DMS 273 (cell line): ENCODE measurements at regions not wholly inside any gene's neighbourhood (a gene's known extent, or its start where the extent isn't known, plus 50 kb on each side); places are given as distances from the start of the nearest gene placed in this dataset.
A peak's percentile ranks its signal among the peaks of the same experiment; 100 is the strongest.

ENCODE experiments used
- DNase-seq: peaks from one replicate; lab custom pipeline; 2025; ENCODE audit not compliant: unreplicated experiment; lab: John Stamatoyannopoulos, UW

GRCh38 chr1:220366269-220366668 lies 94.0 kb upstream of the RAB3GAP2 start:
- DNase-seq = no peak

GRCh38 chr1:220363196-220363837 lies 91.1 kb upstream of the RAB3GAP2 start:
- DNase-seq = peak; percentile 94

GRCh38 chr1:220356981-220357850 lies 85.0 kb upstream of the RAB3GAP2 start:
- DNase-seq = no peak

GRCh38 chr1:220353229-220354012 lies 81.2 kb upstream of the RAB3GAP2 start:
- DNase-seq = peak; percentile 33

GRCh38 chr1:220348211-220348610 lies 76.0 kb upstream of the RAB3GAP2 start:
- DNase-seq = no peak

GRCh38 chr1:220347654-220348175 lies 75.5 kb upstream of the RAB3GAP2 start:
- DNase-seq = peak; percentile 40

- DNase-seq = no peak
Measured at GRCh38 chr1:220344745-220345144, 72.5 kb upstream of the RAB3GAP2 start.

- DNase-seq = no peak
Measured at GRCh38 chr1:220342853-220343252, 70.6 kb upstream of the RAB3GAP2 start.

- DNase-seq = no peak
Measured at GRCh38 chr1:220341126-220341525, 68.9 kb upstream of the RAB3GAP2 start.

- DNase-seq = peak; percentile 54
Measured at GRCh38 chr1:220339581-220339980, 67.3 kb upstream of the RAB3GAP2 start.

GRCh38 chr1:220338759-220339158 lies 66.5 kb upstream of the RAB3GAP2 start:
- DNase-seq = no peak

- no peak for DNase-seq
Measured at GRCh38 chr1:220336391-220337031, 64.3 kb upstream of the RAB3GAP2 start.

- no peak for DNase-seq
Measured at GRCh38 chr1:220335668-220336067, 63.4 kb upstream of the RAB3GAP2 start.

GRCh38 chr1:220331318-220331717 lies 59.1 kb upstream of the RAB3GAP2 start:
- no peak for DNase-seq

GRCh38 chr1:220330265-220330664 lies 58.0 kb upstream of the RAB3GAP2 start:
- no peak for DNase-seq

GRCh38 chr1:220327106-220327505 lies 54.9 kb upstream of the RAB3GAP2 start:
- no peak for DNase-seq

GRCh38 chr1:220326578-220326977 lies 54.3 kb upstream of the RAB3GAP2 start:
- no peak for DNase-seq

GRCh38 chr1:220325306-220325995 lies 53.2 kb upstream of the RAB3GAP2 start:
- DNase-seq = no peak

- DNase-seq = no peak
Measured at GRCh38 chr1:220323717-220324116, 51.5 kb upstream of the RAB3GAP2 start.

- no peak for DNase-seq
Measured at GRCh38 chr1:220322570-220322969, 50.3 kb upstream of the RAB3GAP2 start.
